KMS-11 (cell line): ENCODE measurements at regions not wholly inside any gene's neighbourhood (a gene's known extent, or its start where the extent isn't known, plus 50 kb on each side); places are given as distances from the start of the nearest gene placed in this dataset.

Experiments used
- H2AFZ ChIP-seq: fragments of 200-600 bp; sonication (generic); 2 replicates; pipeline ENCODE4 v1.6.1; 2016; ENCODE audit warnings: antibody characterized with exemption, mixed run types, low read depth
- H3K27ac ChIP-seq: fragments of 200-600 bp; sonication (generic); 2 replicates; pipeline ENCODE4 v1.6.1; 2016; ENCODE audit warnings: mild to moderate bottlenecking, mixed run types
- H3K27me3 ChIP-seq: fragments of 200-600 bp; sonication (generic); 2 replicates; pipeline ENCODE4 v1.6.1; 2017; ENCODE audit warnings: mild to moderate bottlenecking, low read depth, mixed run types, moderate library complexity; ENCODE audit not compliant: insufficient read depth
- H3K36me3 ChIP-seq: fragments of 200-600 bp; sonication (generic); 2 replicates; pipeline ENCODE4 v1.6.1; 2017; ENCODE audit warnings: mild to moderate bottlenecking, mixed run types; ENCODE audit not compliant: insufficient read depth
- H3K4me1 ChIP-seq: fragments of 200-600 bp; sonication (generic); 2 replicates; pipeline ENCODE4 v1.6.1; 2016; ENCODE audit warnings: mild to moderate bottlenecking, low read depth, mixed run types; ENCODE audit not compliant: poor library complexity, severe bottlenecking
- H3K4me2 ChIP-seq: fragments of 200-600 bp; sonication (generic); 2 replicates; pipeline ENCODE4 v1.7.0; 2016; ENCODE audit warnings: mild to moderate bottlenecking, mixed run types
- H3K4me3 ChIP-seq: fragments of 200-600 bp; sonication (generic); IDR thresholded peaks from 2 replicates; pipeline ENCODE4 v1.6.1; 2017; ENCODE audit warnings: low read depth, low read length, mixed read lengths; ENCODE audit not compliant: insufficient read depth
- H3K79me2 ChIP-seq: fragments of 200-600 bp; sonication (generic); 2 replicates; pipeline ENCODE4 v1.6.1; 2016; ENCODE audit warnings: low read depth, mixed run types; ENCODE audit not compliant: insufficient read depth
- H3K9ac ChIP-seq: fragments of 200-600 bp; sonication (generic); 2 replicates; pipeline ENCODE4 v1.6.1; 2016; ENCODE audit warnings: mild to moderate bottlenecking, mixed run types
- H4K20me1 ChIP-seq: fragments of 200-600 bp; sonication (generic); 2 replicates; pipeline ENCODE4 v1.6.1; 2016; ENCODE audit warnings: mild to moderate bottlenecking, mixed run types; ENCODE audit not compliant: insufficient read depth
- TF ChIP-seq, protein P1 (sequence below): fragments of 200-600 bp; sonication (generic); conservative IDR thresholded peaks from 2 replicates; pipeline ENCODE4 v1.6.1; 2017; ENCODE audit warnings: low read depth, mild to moderate bottlenecking, antibody characterized with exemption, low read length, moderate library complexity, mixed read lengths

DNA sequence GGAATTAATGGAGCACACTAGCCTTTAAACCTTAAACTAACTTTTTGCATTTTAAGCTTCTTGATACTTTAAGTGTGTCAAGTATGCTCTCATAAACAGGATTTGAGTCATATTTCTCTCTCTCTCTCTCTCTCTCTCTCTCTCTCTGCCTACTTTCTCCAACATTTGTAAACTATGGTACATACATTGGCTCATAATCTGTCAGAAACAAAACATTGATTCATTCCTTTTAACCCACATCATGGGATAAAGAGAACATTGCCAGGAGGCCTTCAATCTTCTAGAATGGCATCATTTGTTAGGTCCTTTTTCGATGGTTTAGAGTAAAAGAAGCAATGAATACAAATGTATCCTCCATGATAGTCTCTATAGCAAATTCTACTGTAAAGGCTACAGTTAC, 81.6 kb upstream of the RERGL start:
- no peak overlapping the region for H3K4me3 ChIP-seq
- no peaks in the 10 kb centered on the region for H3K27me3 ChIP-seq
- H2AFZ ChIP-seq: no peak overlapping the region
- H3K4me1 ChIP-seq: peaks cover under 1% of the 10 kb centered on the region
- H4K20me1 ChIP-seq: no peaks in the 10 kb centered on the region
- TF ChIP-seq, protein P1, sequence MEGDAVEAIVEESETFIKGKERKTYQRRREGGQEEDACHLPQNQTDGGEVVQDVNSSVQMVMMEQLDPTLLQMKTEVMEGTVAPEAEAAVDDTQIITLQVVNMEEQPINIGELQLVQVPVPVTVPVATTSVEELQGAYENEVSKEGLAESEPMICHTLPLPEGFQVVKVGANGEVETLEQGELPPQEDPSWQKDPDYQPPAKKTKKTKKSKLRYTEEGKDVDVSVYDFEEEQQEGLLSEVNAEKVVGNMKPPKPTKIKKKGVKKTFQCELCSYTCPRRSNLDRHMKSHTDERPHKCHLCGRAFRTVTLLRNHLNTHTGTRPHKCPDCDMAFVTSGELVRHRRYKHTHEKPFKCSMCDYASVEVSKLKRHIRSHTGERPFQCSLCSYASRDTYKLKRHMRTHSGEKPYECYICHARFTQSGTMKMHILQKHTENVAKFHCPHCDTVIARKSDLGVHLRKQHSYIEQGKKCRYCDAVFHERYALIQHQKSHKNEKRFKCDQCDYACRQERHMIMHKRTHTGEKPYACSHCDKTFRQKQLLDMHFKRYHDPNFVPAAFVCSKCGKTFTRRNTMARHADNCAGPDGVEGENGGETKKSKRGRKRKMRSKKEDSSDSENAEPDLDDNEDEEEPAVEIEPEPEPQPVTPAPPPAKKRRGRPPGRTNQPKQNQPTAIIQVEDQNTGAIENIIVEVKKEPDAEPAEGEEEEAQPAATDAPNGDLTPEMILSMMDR: no peak
- no peaks in the 10 kb centered on the region for H3K36me3 ChIP-seq
- no peak overlapping the region for H3K9ac ChIP-seq
- no peak overlapping the region for H3K4me2 ChIP-seq
- no peak overlapping the region for H3K27ac ChIP-seq
- H3K79me2 ChIP-seq: no peaks in the 10 kb centered on the region

DNA sequence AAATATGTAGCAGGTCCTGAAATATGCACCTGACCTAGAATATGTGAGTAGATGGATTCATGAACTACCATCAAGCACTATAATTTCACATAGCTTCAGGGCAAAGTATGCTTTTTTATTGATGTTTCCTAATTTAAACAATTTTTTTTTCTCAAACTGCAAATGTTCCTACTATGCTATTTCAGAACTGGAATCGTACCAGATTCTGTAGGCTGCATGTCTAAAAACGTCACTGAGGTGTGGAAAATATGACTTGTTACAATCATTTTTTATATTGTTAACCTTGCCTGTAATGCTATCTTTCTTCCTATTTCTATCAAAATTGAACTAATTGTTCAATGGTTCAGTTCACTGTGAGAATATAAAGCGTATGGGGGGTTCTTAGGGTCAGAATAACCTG, 78.0 kb upstream of the RERGL start:
- Histone ChIP-seq H3K27me3 (no peaks in the 10 kb centered on the region), H3K4me3 (no peak overlapping the region), H3K9ac (no peak overlapping the region), H3K27ac (no peak overlapping the region), H3K4me1 (peaks cover 16% of the 10 kb centered on the region), H2AFZ (no peak overlapping the region), H4K20me1 (no peaks in the 10 kb centered on the region), H3K79me2 (no peaks in the 10 kb centered on the region), H3K36me3 (no peaks in the 10 kb centered on the region), H3K4me2 (no peak overlapping the region)
- TF ChIP-seq, protein P1: no peak

DNA sequence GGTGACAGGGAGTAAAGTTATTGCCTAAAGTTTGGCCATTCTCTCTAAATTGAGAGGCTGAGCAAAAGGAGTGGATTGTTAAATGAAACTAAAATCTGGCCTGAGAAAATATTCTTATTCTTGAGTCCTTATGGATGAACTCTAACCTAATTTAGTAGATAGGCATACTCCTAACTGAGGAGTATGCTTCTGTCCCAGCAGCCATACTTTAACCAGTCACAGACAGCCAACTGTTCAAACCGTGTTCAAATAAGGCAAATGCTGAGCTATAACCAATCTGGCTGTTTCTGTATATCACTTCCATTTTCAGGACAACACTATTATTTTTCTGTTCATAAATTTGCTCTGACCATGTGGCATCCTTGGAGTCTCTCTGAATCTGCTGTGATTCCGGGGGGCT, 75.9 kb upstream of the RERGL start:
- peak overlapping the region; percentile 64 for H3K27ac ChIP-seq
- no peaks in the 10 kb centered on the region for H3K36me3 ChIP-seq
- H3K79me2 ChIP-seq: no peaks in the 10 kb centered on the region
- TF ChIP-seq, protein P1: no peak
- no peaks in the 10 kb centered on the region for H3K27me3 ChIP-seq
- H3K4me3 ChIP-seq: no peak overlapping the region
- no peaks in the 10 kb centered on the region for H4K20me1 ChIP-seq
- peak overlapping the region; percentile 40; the same call in 1 of the 2 replicates for H3K9ac ChIP-seq
- peak overlapping the region; percentile 47 for H3K4me2 ChIP-seq
- peak overlapping the region; percentile 47 for H2AFZ ChIP-seq
- peaks cover 16% of the 10 kb centered on the region for H3K4me1 ChIP-seq

DNA sequence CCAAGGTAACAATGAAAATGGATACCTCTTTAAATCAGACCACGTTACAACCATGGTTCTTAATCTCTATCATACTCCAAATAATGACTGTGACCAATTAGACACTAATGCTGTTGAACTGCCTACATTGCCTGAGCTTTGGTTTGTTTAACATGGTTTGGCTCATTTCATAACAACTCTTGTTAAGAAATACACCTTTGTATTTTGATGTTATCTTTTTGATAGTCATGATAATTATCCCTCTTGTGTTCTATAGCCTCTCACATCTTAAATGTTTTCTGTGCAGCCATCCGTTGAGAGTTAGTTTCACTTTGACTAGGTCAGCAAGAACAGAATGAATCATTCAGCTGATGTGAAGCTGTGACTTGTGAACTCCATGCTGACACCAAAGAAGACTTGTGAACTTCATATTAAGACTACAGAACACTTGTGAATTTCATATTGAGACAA, 75.5 kb upstream of the RERGL start:
- no peak overlapping the region for H3K4me3 ChIP-seq
- H4K20me1 ChIP-seq: no peaks in the 10 kb centered on the region
- H3K27me3 ChIP-seq: no peaks in the 10 kb centered on the region
- H3K79me2 ChIP-seq: no peaks in the 10 kb centered on the region
- H3K4me1 ChIP-seq: peaks cover 16% of the 10 kb centered on the region
- H2AFZ ChIP-seq: peak overlapping the region; percentile 47
- peak overlapping the region; percentile 40; the same call in 1 of the 2 replicates for H3K9ac ChIP-seq
- no peaks in the 10 kb centered on the region for H3K36me3 ChIP-seq
- TF ChIP-seq, protein P1: no peak
- H3K27ac ChIP-seq: peak overlapping the region; percentile 64
- peak overlapping the region; percentile 47 for H3K4me2 ChIP-seq
